HCT116 (cell line): ENCODE measurements at regions not wholly inside any gene's neighbourhood (a gene's known extent, or its start where the extent isn't known, plus 50 kb on each side); places are given as distances from the start of the nearest gene placed in this dataset.

Experiments
- ATAC-seq: fragments of 200-7000 bp; cut with Tn5 transposase; 2 replicates; pipeline ENCODE4 v1.9.1; 2020; ENCODE audit warnings: mild to moderate bottlenecking, moderate library complexity
- BruUV-seq: library from RNA; stranded (reverse); fragments of 400-500 nt; replicated peaks from 2 replicates; lab custom pipeline; 2021; lab: Mats Ljungman, UMichigan
- CTCF ChIA-PET: fragments of 300-600 bp; sonication (Branson Sonifier 250); formaldehyde crosslinking; loops from one replicate; lab custom pipeline; 2021; ENCODE audit warnings: antibody characterized with exemption; lab: Charles Lee
- POLR2A ChIA-PET: fragments of 300-600, 350-600 bp; sonication (Branson Sonifier 250); formaldehyde crosslinking; loops from one replicate; lab custom pipeline; 2021; ENCODE audit warnings: antibody characterized with exemption; lab: Charles Lee
- RAD21 ChIA-PET, 2 experiments: fragments of 300-600 bp; sonication (Branson Sonifier 250); formaldehyde crosslinking; loops; one replicate each; lab custom pipeline; 2023; ENCODE audit warnings: low total read pairs in 2 of 2; ENCODE audit not compliant: uncharacterized antibody in 2 of 2, unreplicated experiment in 2 of 2, low non-redundant PET in 1 of 2; lab: Charles Lee
- DNase-seq: peaks from one replicate; pipeline ENCODE4 v3.0.0-alpha.2; 2010; ENCODE audit warnings: low read depth, low spot score
- H2AFZ ChIP-seq: fragments of 200-600 bp; shearing (Covaris generic), sonication (generic); 2 replicates; pipeline ENCODE4 v1.6.1; 2017; ENCODE audit warnings: low read depth, mixed run types, mixed read lengths, antibody characterized with exemption, low read length; ENCODE audit not compliant: poor library complexity, severe bottlenecking
- H3K27ac ChIP-seq: 2 replicates; pipeline ENCODE4 v1.5.1; 2012; ENCODE audit warnings: low read depth, low read length
- H3K27me3 ChIP-seq: fragments of 200-600 bp; sonication (generic); 2 replicates; pipeline ENCODE4 v1.6.1; 2016; ENCODE audit warnings: mixed run types, low read length, mixed read lengths; ENCODE audit not compliant: insufficient read depth
- H3K36me3 ChIP-seq, 2 experiments: fragments of 200-500 bp in 1 of 2; fragments of 200-600 bp in 1 of 2; sonication (Bioruptor generic) in 1 of 2; sonication (generic) in 1 of 2; 2 replicates each; pipeline versions ENCODE4 v1.5.1 to v1.6.1; 2014 to 2016; ENCODE audit warnings: low read length in 2 of 2, inconsistent platforms in 1 of 2, mixed read lengths in 1 of 2, mixed run types in 1 of 2; ENCODE audit not compliant: insufficient read depth in 2 of 2, control insufficient read depth in 1 of 2
- H3K4me1 ChIP-seq, 2 experiments: fragments of 200-600 bp in 1 of 2; sonication (generic) in 1 of 2; 2 replicates each; pipeline versions ENCODE4 v1.5.1 to v1.6.1; 2012 to 2017; ENCODE audit warnings: low read length in 2 of 2, inconsistent platforms in 1 of 2, mild to moderate bottlenecking in 1 of 2, mixed read lengths in 1 of 2, mixed run types in 1 of 2, moderate library complexity in 1 of 2; ENCODE audit not compliant: insufficient read depth in 2 of 2, control insufficient read depth in 1 of 2
- H3K4me2 ChIP-seq: fragments of 200-600 bp; sonication (generic); 2 replicates; pipeline ENCODE4 v1.6.1; 2017; ENCODE audit warnings: mixed run types, low read length, mixed read lengths
- H3K4me3 ChIP-seq, 2 experiments: fragments of 200-600 bp in 1 of 2; sonication (generic) in 1 of 2; replicated peaks in 1 of 2; 2 replicates each; pipeline ENCODE4 v1.5.1; 2011 to 2016; ENCODE audit warnings: low read length in 2 of 2, control low read depth in 1 of 2, low read depth in 1 of 2, mild to moderate bottlenecking in 1 of 2, mixed read lengths in 1 of 2, mixed run types in 1 of 2
- H3K79me2 ChIP-seq: fragments of 200-600 bp; sonication (generic); 2 replicates; pipeline ENCODE4 v1.6.1; 2017; ENCODE audit warnings: mild to moderate bottlenecking, mixed run types, low read length, moderate library complexity, mixed read lengths; ENCODE audit not compliant: insufficient read depth
- H3K9ac ChIP-seq: fragments of 200-600 bp; sonication (generic); 2 replicates; pipeline ENCODE4 v1.6.1; 2016; ENCODE audit warnings: low read length, mixed read lengths
- H3K9me2 ChIP-seq: fragments of 200-600 bp; sonication (generic), shearing (Covaris generic); 2 replicates; pipeline ENCODE4 v1.6.1; 2017; ENCODE audit warnings: mixed run types, mild to moderate bottlenecking, moderate library complexity; ENCODE audit not compliant: insufficient read depth
- H3K9me3 ChIP-seq, 2 experiments: fragments of 200-500 bp in 1 of 2; fragments of 200-600 bp in 1 of 2; sonication (Bioruptor generic) in 1 of 2; sonication (generic) in 1 of 2; 2 replicates each; pipeline ENCODE4 v1.6.1; 2014 to 2017; ENCODE audit warnings: low read length in 2 of 2, mixed read lengths in 2 of 2, inconsistent platforms in 1 of 2, low read depth in 1 of 2, mild to moderate bottlenecking in 1 of 2, mixed run types in 1 of 2, moderate library complexity in 1 of 2; ENCODE audit not compliant: control insufficient read depth in 1 of 2, insufficient read depth in 1 of 2
- H4K20me1 ChIP-seq: fragments of 200-600 bp; sonication (generic), shearing (Covaris generic); 2 replicates; pipeline ENCODE4 v1.6.1; 2017; ENCODE audit warnings: mixed run types, mild to moderate bottlenecking, moderate library complexity; ENCODE audit not compliant: insufficient read depth
- ATF3 ChIP-seq: IDR thresholded peaks from 2 replicates; pipeline ENCODE4 v1.6.1; 2012
- CBX3 ChIP-seq: IDR thresholded peaks from 2 replicates; pipeline ENCODE4 v1.6.1; 2012; ENCODE audit warnings: low read depth
- CEBPB ChIP-seq: IDR thresholded peaks from 2 replicates; pipeline ENCODE4 v1.6.1; 2012; ENCODE audit warnings: low read depth
- EGR1 ChIP-seq: IDR thresholded peaks from 2 replicates; pipeline ENCODE4 v1.6.1; 2012; ENCODE audit warnings: low read depth
- FOSL1 ChIP-seq: IDR thresholded peaks from 2 replicates; pipeline ENCODE4 v1.6.1; 2012; ENCODE audit warnings: low read depth
- JUND ChIP-seq: IDR thresholded peaks from 2 replicates; pipeline ENCODE4 v1.6.1; 2012
- RAD21 ChIP-seq: IDR thresholded peaks from 2 replicates; pipeline ENCODE4 v1.6.1; 2012; ENCODE audit warnings: low read depth, mild to moderate bottlenecking
- SIN3A ChIP-seq: IDR thresholded peaks from 2 replicates; pipeline ENCODE4 v1.6.1; 2012; ENCODE audit warnings: low read depth
- SP1 ChIP-seq: IDR thresholded peaks from 2 replicates; pipeline ENCODE4 v1.6.1; 2012; ENCODE audit warnings: low read depth
- YY1 ChIP-seq: IDR thresholded peaks from 2 replicates; pipeline ENCODE4 v1.6.1; 2011; ENCODE audit warnings: low read length, low read depth, moderate library complexity, mild to moderate bottlenecking; ENCODE audit not compliant: insufficient replicate concordance; ENCODE audit errors: extremely low read depth
- ZBTB33 ChIP-seq: IDR thresholded peaks from 2 replicates; pipeline ENCODE4 v1.6.1; 2011; ENCODE audit warnings: mild to moderate bottlenecking, low read length, moderate library complexity; ENCODE audit not compliant: insufficient replicate concordance; ENCODE audit errors: extremely low read depth
- ZFX ChIP-seq: fragments of 450-650 bp; IDR thresholded peaks from 2 replicates; pipeline ENCODE4 v1.6.1; 2017
- ZNF274 ChIP-seq: fragments of 200-500 bp; sonication (Bioruptor generic); IDR thresholded peaks from 2 replicates; pipeline ENCODE4 v1.6.1; 2014; ENCODE audit warnings: mild to moderate bottlenecking, low read depth, low read length, inconsistent platforms
- intact Hi-C: fragments of 100-400 bp; cut with micrococcal nuclease; formaldehyde crosslinking; loops from 2 replicates; pipeline ENCODE4 v1.10.0; 2022
- TF ChIP-seq, protein P1 (sequence below): IDR thresholded peaks from 2 replicates; pipeline ENCODE4 v1.6.1; 2012; ENCODE audit warnings: low read depth

GRCh38 chr13:78383899-78384298 lies 219.5 kb downstream of the POU4F1 start:
- Histone ChIP-seq H3K36me3 (no peaks in the 10 kb centered on the region), H4K20me1 (no peaks in the 10 kb centered on the region), H3K9me2 (no peaks in the 10 kb centered on the region), H2AFZ (no peak overlapping the region), H3K4me3 (no peak overlapping the region), H3K79me2 (no peaks in the 10 kb centered on the region), H3K27ac (no peak overlapping the region), H3K4me2 (no peak overlapping the region), H3K9ac (no peak overlapping the region), H3K27me3 (no peaks in the 10 kb centered on the region), H3K4me1 (no peaks in the 10 kb centered on the region), H3K9me3 (peaks cover 0 to 7% of the 10 kb centered on the region in 2 experiments; a peak in 2 of 4 replicates)
- ATAC-seq: no peak
- DNase-seq: no peak
- intact Hi-C loops: no loop called here
- TF ChIP-seq ZFX: no peak
- no peak for TF ChIP-seq CEBPB
- no peak for TF ChIP-seq ZNF274
- no peak for TF ChIP-seq YY1
- no peak for TF ChIP-seq FOSL1
- TF ChIP-seq ZBTB33: no peak
- TF ChIP-seq JUND: no peak
- no peak for TF ChIP-seq SP1
- no peak for TF ChIP-seq RAD21
- TF ChIP-seq EGR1: no peak
- TF ChIP-seq ATF3: no peak
- no peak for TF ChIP-seq SIN3A
- no peak for TF ChIP-seq CBX3
- TF ChIP-seq, protein P1, sequence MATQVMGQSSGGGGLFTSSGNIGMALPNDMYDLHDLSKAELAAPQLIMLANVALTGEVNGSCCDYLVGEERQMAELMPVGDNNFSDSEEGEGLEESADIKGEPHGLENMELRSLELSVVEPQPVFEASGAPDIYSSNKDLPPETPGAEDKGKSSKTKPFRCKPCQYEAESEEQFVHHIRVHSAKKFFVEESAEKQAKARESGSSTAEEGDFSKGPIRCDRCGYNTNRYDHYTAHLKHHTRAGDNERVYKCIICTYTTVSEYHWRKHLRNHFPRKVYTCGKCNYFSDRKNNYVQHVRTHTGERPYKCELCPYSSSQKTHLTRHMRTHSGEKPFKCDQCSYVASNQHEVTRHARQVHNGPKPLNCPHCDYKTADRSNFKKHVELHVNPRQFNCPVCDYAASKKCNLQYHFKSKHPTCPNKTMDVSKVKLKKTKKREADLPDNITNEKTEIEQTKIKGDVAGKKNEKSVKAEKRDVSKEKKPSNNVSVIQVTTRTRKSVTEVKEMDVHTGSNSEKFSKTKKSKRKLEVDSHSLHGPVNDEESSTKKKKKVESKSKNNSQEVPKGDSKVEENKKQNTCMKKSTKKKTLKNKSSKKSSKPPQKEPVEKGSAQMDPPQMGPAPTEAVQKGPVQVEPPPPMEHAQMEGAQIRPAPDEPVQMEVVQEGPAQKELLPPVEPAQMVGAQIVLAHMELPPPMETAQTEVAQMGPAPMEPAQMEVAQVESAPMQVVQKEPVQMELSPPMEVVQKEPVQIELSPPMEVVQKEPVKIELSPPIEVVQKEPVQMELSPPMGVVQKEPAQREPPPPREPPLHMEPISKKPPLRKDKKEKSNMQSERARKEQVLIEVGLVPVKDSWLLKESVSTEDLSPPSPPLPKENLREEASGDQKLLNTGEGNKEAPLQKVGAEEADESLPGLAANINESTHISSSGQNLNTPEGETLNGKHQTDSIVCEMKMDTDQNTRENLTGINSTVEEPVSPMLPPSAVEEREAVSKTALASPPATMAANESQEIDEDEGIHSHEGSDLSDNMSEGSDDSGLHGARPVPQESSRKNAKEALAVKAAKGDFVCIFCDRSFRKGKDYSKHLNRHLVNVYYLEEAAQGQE: no peak
- BruUV-seq: no TSS peak
- CTCF ChIA-PET: no interaction called here
- POLR2A ChIA-PET: no interaction called here
- RAD21 ChIA-PET: no interaction called here
